ENCODE measurements at regions not wholly inside any gene's neighbourhood (a gene's known extent, or its start where the extent isn't known, plus 50 kb on each side); places are given as distances from the start of the nearest gene placed in this dataset.

GRCh38 chr15:31197497-31198414 is 96.2 kb upstream of the TRPM1 start:
- DNase-seq = no peak
- H3K27me3 ChIP-seq = no peaks in the 10 kb centered on the region

GRCh38 chr15:31200735-31201151 is 99.2 kb upstream of the TRPM1 start:
- peaks cover 0 to 27% (median 2%) of the 10 kb centered on the region in 4 donors for H3K4me1 ChIP-seq
- intact Hi-C loops (cut with DNase I) = loop anchor here (10.0 kb wide), 1 partner anchor 76 kb away; no protein-coding TSS in a partner anchor
- TF ChIP-seq POLR2AphosphoS5 (IDR thresholded peaks at IDR 0.05) (peak in 2 of 4 donors; percentile 39 to 44), EP300 (IDR thresholded peaks at IDR 0.05) (no peak), CTCF (IDR thresholded peaks at IDR 0.05) (peak in 2 of 4 experiments; percentile 26 to 38)
- no peaks in the 10 kb centered on the region for H3K36me3 ChIP-seq
- no peak overlapping the region for H3K27ac ChIP-seq
- no peaks in the 10 kb centered on the region for H3K9me3 ChIP-seq
- 66 to 70% methylated on average over 16 of the region's 16 CpGs for WGBS, 2 donors
- H3K4me3 ChIP-seq = no peak overlapping the region
- DNase-seq = peak; percentile 85
- H3K27me3 ChIP-seq = no peaks in the 10 kb centered on the region

More at GRCh38 chr15:31197497-31198414, 96.2 kb upstream of the TRPM1 start:
- intact Hi-C loops (cut with DNase I) = no loop called here
- peaks cover 0 to 8% (median 0%) of the 10 kb centered on the region in 4 donors for H3K4me1 ChIP-seq
- no peaks in the 10 kb centered on the region for H3K36me3 ChIP-seq
- WGBS, 2 donors = 54 to 61% methylated on average over 15 of the region's 15 CpGs
- H3K27ac ChIP-seq = no peak overlapping the region
- H3K4me3 ChIP-seq = no peak overlapping the region
- TF ChIP-seq POLR2A (IDR thresholded peaks at IDR 0.05) = no peak
- peak in 1 of 4 experiments; percentile 36 for TF ChIP-seq CTCF (IDR thresholded peaks at IDR 0.05)
- no peak for TF ChIP-seq POLR2AphosphoS5 (IDR thresholded peaks at IDR 0.05)
- TF ChIP-seq EP300 (IDR thresholded peaks at IDR 0.05) = no peak
- no peaks in the 10 kb centered on the region for H3K9me3 ChIP-seq

- Histone ChIP-seq H3K27ac (peak overlapping the region in 1 of 4 donors; percentile 45), H3K27me3 (no peaks in the 10 kb centered on the region), H3K36me3 (no peaks in the 10 kb centered on the region), H3K4me1 (peaks cover 0 to 27% (median 2%) of the 10 kb centered on the region in 4 donors), H3K4me3 (no peak overlapping the region), H3K9me3 (no peaks in the 10 kb centered on the region)
- no peak for TF ChIP-seq CTCF (IDR thresholded peaks at IDR 0.05)
- no peak for TF ChIP-seq EP300 (IDR thresholded peaks at IDR 0.05)
- no peak for TF ChIP-seq POLR2A (IDR thresholded peaks at IDR 0.05)
- TF ChIP-seq POLR2AphosphoS5 (IDR thresholded peaks at IDR 0.05) = peak in 1 of 4 donors; percentile 52
- no peak for DNase-seq
- intact Hi-C loops (cut with DNase I) = loop anchor here (10.0 kb wide), 1 partner anchor 78 kb away; no protein-coding TSS in a partner anchor
- WGBS, 2 donors = 27 to 39% methylated on average over 8 of the region's 8 CpGs
Measured at GRCh38 chr15:31202953-31203352, 101.4 kb upstream of the TRPM1 start.

- TF ChIP-seq POLR2AphosphoS5 (IDR thresholded peaks at IDR 0.05) = peak in 1 of 4 donors; percentile 29
- TF ChIP-seq EP300 (IDR thresholded peaks at IDR 0.05) = peak in 1 of 4 donors; percentile 54
- no peak for TF ChIP-seq CTCF (IDR thresholded peaks at IDR 0.05)
- intact Hi-C loops (cut with DNase I) = loop anchor here (10.0 kb wide), 1 partner anchor 79 kb away; no protein-coding TSS in a partner anchor
- no peak for DNase-seq
- peaks cover 0 to 27% (median 2%) of the 10 kb centered on the region in 4 donors for H3K4me1 ChIP-seq
- no peaks in the 10 kb centered on the region for H3K9me3 ChIP-seq
- no peaks in the 10 kb centered on the region for H3K36me3 ChIP-seq
- no peaks in the 10 kb centered on the region for H3K27me3 ChIP-seq
- peak overlapping the region in 1 of 4 donors; percentile 45 for H3K27ac ChIP-seq
- no peak overlapping the region for H3K4me3 ChIP-seq
- WGBS, 2 donors = 89 to 92% methylated on average over 8 of the region's 8 CpGs
Measured at GRCh38 chr15:31203999-31204398, 102.5 kb upstream of the TRPM1 start.

Measured in sigmoid colon (tissue), 6 donors.